ENCODE measurements at regions not wholly inside any gene's neighbourhood (a gene's known extent, or its start where the extent isn't known, plus 50 kb on each side); places are given as distances from the start of the nearest gene placed in this dataset.

DNA sequence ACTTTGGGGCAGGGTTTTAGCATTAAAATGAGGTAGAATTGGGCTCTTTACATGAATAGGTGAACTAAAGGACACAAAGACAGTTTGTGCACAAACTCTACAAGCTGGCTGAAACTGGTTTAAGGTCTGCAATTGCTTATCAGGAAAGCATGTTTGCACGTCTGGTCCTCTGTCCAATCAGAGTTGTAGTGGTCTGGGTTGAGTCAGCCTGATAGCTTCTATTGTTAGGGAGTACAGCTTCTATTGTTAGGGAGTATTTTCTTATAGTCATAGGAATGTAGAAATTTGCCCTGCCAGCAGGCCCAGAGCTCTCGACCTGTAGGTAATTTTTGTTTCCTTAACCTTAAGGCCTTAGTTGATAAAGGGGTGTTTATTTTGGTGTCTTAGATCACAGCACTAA is 1422.4 kb downstream of the LRRC4C start:
- Histone ChIP-seq H3K27ac (ENCODE audit: low read length) (no peak overlapping the region), H3K4me3 (ENCODE audit: low read depth in 2 of 2, low read length in 2 of 2) (no peak overlapping the region), H3K4me1 (ENCODE audit: control insufficient read depth, insufficient read depth, low read length) (no peaks in the 10 kb centered on the region), H3K9me3 (ENCODE audit: control insufficient read depth, insufficient read depth, low read depth, low read length) (no peaks in the 10 kb centered on the region), H3K36me3 (ENCODE audit: control insufficient read depth, insufficient read depth, low read length) (no peaks in the 10 kb centered on the region), H3K27me3 (ENCODE audit: control insufficient read depth, insufficient read depth, low read length) (no peaks in the 10 kb centered on the region)
- POLR2A ChIA-PET: no interaction called here
- intact Hi-C loops (cut with micrococcal nuclease; ENCODE audit: unreplicated experiment) (no loop called here), in situ Hi-C loops (cut with HindIII; ENCODE audit: low pct_unique_long_range_greater_than_20kb, low sequenced_read_pairs) (no loop called here)
- ATAC-seq (no peak), DNase-seq (ENCODE audit: low read depth, low spot score) (no peak)
- BruUV-seq (replicated peaks): no TSS peak
- TF ChIP-seq POLR2AphosphoS5 (IDR thresholded peaks at IDR 0.05; ENCODE audit: low read depth, low read length) (no peak), TCF7L2 (IDR thresholded peaks at IDR 0.05; ENCODE audit: low read depth, low read length) (no peak), SIN3A (IDR thresholded peaks at IDR 0.05; ENCODE audit: borderline replicate concordance, insufficient read depth, low read depth, low read length) (no peak)
- TF ChIP-seq, protein P1, sequence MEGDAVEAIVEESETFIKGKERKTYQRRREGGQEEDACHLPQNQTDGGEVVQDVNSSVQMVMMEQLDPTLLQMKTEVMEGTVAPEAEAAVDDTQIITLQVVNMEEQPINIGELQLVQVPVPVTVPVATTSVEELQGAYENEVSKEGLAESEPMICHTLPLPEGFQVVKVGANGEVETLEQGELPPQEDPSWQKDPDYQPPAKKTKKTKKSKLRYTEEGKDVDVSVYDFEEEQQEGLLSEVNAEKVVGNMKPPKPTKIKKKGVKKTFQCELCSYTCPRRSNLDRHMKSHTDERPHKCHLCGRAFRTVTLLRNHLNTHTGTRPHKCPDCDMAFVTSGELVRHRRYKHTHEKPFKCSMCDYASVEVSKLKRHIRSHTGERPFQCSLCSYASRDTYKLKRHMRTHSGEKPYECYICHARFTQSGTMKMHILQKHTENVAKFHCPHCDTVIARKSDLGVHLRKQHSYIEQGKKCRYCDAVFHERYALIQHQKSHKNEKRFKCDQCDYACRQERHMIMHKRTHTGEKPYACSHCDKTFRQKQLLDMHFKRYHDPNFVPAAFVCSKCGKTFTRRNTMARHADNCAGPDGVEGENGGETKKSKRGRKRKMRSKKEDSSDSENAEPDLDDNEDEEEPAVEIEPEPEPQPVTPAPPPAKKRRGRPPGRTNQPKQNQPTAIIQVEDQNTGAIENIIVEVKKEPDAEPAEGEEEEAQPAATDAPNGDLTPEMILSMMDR (IDR thresholded peaks at IDR 0.05): no peak
- TF ChIP-seq, protein P2, sequence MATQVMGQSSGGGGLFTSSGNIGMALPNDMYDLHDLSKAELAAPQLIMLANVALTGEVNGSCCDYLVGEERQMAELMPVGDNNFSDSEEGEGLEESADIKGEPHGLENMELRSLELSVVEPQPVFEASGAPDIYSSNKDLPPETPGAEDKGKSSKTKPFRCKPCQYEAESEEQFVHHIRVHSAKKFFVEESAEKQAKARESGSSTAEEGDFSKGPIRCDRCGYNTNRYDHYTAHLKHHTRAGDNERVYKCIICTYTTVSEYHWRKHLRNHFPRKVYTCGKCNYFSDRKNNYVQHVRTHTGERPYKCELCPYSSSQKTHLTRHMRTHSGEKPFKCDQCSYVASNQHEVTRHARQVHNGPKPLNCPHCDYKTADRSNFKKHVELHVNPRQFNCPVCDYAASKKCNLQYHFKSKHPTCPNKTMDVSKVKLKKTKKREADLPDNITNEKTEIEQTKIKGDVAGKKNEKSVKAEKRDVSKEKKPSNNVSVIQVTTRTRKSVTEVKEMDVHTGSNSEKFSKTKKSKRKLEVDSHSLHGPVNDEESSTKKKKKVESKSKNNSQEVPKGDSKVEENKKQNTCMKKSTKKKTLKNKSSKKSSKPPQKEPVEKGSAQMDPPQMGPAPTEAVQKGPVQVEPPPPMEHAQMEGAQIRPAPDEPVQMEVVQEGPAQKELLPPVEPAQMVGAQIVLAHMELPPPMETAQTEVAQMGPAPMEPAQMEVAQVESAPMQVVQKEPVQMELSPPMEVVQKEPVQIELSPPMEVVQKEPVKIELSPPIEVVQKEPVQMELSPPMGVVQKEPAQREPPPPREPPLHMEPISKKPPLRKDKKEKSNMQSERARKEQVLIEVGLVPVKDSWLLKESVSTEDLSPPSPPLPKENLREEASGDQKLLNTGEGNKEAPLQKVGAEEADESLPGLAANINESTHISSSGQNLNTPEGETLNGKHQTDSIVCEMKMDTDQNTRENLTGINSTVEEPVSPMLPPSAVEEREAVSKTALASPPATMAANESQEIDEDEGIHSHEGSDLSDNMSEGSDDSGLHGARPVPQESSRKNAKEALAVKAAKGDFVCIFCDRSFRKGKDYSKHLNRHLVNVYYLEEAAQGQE (IDR thresholded peaks at IDR 0.05; ENCODE audit: insufficient read depth in 1 of 2, low read depth in 2 of 2, low read length in 1 of 2): no peak
- CTCF ChIA-PET: no interaction called here

- H3K27ac ChIP-seq (ENCODE audit: low read length): no peak overlapping the region
- H3K27me3 ChIP-seq (ENCODE audit: control insufficient read depth, insufficient read depth, low read length): no peaks in the 10 kb centered on the region; the same call in 1 of the 2 replicates
- intact Hi-C loops (cut with micrococcal nuclease; ENCODE audit: unreplicated experiment): no loop called here
- DNase-seq (ENCODE audit: low read depth, low spot score) (no peak), ATAC-seq (no peak)
- no peaks in the 10 kb centered on the region for H3K9me3 ChIP-seq (ENCODE audit: control insufficient read depth, insufficient read depth, low read depth, low read length)
- ChIA-PET POLR2A (no interaction called here), CTCF (no interaction called here)
- no peaks in the 10 kb centered on the region for H3K4me1 ChIP-seq (ENCODE audit: control insufficient read depth, insufficient read depth, low read length)
- no peak overlapping the region for H3K4me3 ChIP-seq (ENCODE audit: low read depth in 2 of 2, low read length in 2 of 2)
- H3K36me3 ChIP-seq (ENCODE audit: control insufficient read depth, insufficient read depth, low read length): no peaks in the 10 kb centered on the region
- in situ Hi-C loops (cut with HindIII; ENCODE audit: low pct_unique_long_range_greater_than_20kb, low sequenced_read_pairs): no loop called here
- no TSS peak for BruUV-seq (replicated peaks)
- TF ChIP-seq, protein P1 (IDR thresholded peaks at IDR 0.05): no peak
- TF ChIP-seq SIN3A (IDR thresholded peaks at IDR 0.05; ENCODE audit: borderline replicate concordance, insufficient read depth, low read depth, low read length) (no peak), TCF7L2 (IDR thresholded peaks at IDR 0.05; ENCODE audit: low read depth, low read length) (no peak), POLR2AphosphoS5 (IDR thresholded peaks at IDR 0.05; ENCODE audit: low read depth, low read length) (no peak)
- TF ChIP-seq, protein P2 (IDR thresholded peaks at IDR 0.05; ENCODE audit: insufficient read depth in 1 of 2, low read depth in 2 of 2, low read length in 1 of 2): no peak
Observed at GRCh38 chr11:40032331-40032730, 1427.1 kb downstream of the LRRC4C start.
